HG03196 (cell line): ENCODE measurements at regions not wholly inside any gene's neighbourhood (a gene's known extent, or its start where the extent isn't known, plus 50 kb on each side); places are given as distances from the start of the nearest gene placed in this dataset.

ENCODE experiments used
- ATAC-seq: cut with Tn5 transposase; IDR thresholded peaks from one replicate; pipeline ENCODE4 v1.9.1; 2021; ENCODE audit not compliant: unreplicated experiment

DNA sequence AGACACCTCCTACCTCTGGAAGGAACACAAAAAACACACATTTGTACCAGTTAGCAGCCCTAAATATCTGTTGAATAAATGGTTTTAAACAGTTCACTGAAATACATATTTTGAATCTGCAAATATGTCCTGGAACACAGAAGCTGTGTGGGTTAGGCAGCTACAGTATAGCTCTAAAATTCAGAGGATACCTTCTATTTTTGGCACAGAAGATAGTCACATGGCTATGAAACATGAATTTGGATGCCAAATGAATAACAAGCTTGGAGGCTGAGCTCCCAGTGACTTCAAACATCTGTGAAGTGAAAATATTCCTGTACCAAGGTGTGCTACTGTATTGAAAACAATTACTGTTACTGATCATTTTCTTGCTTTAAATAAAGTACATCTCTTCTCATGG lies 391.5 kb upstream of the ADGRL2 start:
- no peak for ATAC-seq

DNA sequence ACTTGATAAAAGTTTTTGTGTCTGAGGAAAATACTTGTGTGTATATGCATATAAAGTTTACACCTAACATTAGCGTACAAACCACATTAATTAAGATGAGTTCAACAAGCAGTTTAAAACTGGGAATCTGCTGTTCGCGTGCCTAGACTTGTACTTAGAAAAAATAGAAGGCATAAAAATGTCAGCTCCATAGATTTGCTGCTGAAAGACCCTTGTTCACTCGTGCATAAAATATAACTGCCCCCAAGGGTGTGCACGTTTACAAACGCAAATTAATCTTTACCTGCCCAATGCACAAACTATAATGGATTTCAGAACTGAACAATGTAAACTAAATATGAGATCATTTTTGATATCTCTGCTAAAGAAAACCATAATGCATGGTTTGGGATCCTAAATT lies 392.3 kb upstream of the ADGRL2 start:
- ATAC-seq = no peak

DNA sequence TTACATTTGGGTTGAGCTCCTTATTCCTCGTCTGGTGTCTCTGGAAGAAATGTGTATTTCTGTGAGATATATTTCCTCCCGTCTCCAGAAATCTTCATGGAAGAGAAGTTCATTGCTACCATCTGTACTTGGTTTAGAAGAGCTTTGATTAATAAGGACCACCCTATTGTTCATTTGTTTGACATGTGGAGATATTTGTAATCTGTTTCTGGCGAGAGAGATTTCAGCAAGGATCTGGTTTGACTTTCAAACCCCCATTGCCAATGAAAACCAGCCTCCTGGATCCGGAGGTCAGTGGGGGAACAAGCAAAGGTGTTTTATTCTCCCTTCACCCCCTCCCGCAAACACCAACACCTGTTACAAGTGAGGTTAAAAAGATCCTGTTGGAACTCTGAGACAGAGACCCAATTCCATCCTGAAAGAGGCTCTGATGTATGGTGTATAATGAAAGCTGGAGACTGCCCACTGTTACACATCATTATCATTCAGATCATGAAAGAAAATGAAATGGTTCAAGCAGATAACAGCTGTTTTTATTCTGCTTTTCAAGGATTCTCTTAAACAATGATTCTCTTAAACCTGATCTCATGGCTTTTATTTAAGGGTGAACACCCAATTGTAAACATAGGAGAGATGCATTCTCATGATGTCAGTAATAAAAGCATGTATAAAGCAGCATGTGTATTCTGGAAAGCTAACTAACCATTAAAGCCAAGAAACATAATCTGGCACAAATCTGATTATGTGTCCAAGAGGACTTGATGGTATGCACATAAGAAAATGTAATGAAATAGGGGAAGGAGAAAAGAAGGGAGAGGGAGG lies 393.5 kb upstream of the ADGRL2 start:
- ATAC-seq = no peak

- ATAC-seq = no peak
These were observed 394.3 kb upstream of the ADGRL2 start for GRCh38 chr1:81406292-81406999.

DNA sequence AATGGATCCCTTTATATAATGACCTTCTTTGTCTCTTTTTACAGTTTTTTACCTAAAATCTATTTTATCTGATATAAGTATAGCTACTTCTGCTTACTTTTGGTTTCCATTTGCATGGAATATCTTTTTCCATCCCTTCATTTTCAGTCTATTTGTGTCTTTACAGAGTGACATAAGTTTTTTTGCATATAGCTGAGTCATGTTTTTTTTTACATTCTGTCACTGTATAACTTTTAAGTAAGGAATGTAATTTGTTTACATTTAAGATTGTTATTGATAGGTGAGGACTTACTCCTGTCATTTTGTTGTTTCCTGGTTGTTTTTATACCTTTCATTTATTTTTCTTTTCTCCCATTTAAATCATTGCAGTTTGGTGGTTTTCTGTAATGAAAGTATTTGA lies 402.7 kb upstream of the ADGRL2 start:
- ATAC-seq = no peak

DNA sequence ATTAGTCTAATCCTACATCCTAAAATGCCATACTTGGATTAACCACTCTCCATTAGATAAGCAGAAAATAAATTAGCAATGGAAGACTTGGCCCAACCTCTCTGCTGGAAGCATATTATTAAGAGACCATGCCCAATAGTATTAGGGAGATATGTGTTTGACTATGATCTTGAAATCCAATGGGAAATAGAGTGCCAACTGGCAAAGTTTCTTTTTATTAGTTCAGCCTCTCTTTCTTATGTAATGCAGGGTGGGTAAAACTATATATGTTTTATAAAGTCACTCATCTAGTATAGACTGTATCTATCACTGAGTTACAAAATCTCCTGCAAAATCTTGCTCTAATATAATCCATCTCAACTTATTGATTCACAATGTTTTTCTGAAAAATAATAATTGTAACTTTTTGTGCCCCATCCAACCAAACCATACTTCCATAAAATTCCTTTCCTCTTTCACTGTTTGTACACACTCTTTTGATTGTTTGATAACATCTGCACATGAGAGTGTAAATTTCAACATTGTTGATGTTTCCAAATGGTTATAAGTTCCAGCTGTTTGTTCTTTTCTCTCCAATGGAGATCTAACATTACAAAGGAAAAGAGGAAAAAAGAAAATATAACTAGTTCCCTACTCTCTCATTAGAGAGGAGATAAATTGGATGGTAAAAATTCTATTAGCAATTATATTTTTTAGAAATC lies 408.1 kb upstream of the ADGRL2 start:
- ATAC-seq = no peak

DNA sequence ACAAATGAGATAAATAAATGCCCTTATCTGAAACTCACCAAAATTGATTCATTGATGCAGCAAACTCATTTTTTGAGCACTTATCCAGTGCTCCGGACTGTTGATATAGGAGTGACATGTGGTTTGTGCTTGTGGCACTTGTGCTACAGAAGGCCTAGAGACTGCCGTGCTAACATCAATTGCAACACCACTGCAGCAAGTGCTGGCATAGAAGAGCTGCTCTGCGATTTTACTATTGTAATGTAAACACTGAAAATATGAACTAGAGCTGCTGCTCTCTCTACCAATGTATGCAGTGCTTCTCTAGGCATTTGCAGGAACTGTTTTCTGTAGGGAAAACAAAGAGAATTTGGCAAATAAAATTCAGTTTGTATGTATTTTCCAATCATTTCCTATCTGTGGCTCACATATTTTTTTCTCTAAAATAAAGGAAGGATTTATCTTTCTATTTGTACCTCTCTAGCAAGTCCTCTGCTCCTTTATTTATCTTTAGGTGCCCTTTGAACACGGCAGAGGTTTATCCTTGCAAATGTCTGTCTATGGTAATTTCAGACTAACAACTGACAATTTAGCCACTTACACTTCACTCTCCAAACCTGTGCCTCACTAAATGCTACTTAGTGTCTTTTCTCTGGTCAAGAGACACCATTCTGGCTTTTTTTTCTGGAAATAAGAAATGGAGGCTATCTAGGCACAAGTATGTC lies 409.5 kb upstream of the ADGRL2 start:
- ATAC-seq = no peak

DNA sequence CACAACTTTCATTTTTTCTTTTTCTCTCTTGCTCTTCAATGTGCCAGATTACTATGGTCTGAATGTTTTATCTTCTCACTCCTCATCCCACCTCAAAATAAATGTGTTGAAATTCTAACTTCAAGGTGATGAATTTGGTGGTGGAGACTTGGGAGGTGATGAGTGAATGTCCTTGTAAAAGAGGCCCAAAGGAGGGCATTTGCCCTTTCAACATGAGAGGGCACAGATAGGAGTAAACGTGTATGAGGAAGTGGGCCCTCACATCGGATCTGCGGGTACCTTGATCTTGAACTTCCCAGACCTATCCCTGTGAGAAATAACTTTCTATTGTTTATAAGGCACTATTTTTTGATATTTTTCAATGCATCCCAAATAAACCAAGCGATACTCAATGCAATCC lies 412.3 kb upstream of the ADGRL2 start:
- ATAC-seq = no peak

DNA sequence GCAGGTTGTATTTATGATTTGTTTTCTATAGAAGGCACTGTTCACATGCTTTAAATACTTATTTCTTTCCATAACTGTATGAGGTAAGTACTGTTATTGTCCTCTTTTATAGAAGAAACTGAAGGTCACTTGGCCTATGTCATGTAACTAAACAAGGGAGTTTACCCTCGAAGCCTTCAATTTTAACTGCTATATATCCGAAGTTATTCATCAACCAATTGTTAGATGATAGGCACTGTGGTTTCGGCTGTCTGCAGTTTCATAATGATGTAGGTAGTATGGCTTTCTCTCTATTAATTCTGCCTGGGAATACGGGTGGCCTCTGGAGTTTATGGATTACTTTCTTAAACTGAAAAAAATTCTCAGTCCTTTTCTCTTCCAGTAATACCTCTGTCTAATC lies 413.3 kb upstream of the ADGRL2 start:
- no peak for ATAC-seq

- no peak for ATAC-seq
These were observed 418.2 kb upstream of the ADGRL2 start for GRCh38 chr1:81382561-81382960.

GRCh38 chr1:81381881-81382280 lies 418.9 kb upstream of the ADGRL2 start:
- ATAC-seq = no peak

- ATAC-seq = no peak
These were observed 420.3 kb upstream of the ADGRL2 start for GRCh38 chr1:81380436-81380835.

- ATAC-seq = no peak
These were observed 421.3 kb upstream of the ADGRL2 start for GRCh38 chr1:81379430-81379829.

GRCh38 chr1:81377406-81377805 lies 423.3 kb upstream of the ADGRL2 start:
- ATAC-seq = no peak

GRCh38 chr1:81375884-81376548 lies 424.7 kb upstream of the ADGRL2 start:
- no peak for ATAC-seq

GRCh38 chr1:81374481-81374880 lies 426.3 kb upstream of the ADGRL2 start:
- ATAC-seq = no peak

DNA sequence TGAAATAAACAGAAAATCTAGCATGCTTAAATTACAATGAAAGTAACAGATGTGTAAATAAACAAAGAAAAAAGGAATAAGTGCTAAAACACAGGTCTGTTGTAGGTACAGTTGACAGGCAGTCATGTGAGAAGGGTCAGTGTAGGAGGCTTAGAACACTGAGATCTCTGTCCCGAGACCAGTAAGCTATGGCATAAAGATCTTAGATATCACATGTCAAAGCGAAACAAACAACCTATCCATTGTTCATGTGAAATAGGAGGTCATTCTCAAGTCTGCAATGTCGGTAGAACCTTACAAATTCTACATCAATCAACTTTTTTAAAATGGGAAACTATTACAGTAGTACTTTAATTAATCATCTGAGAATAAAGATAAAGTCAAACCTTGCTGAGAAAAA lies 428.9 kb upstream of the ADGRL2 start:
- no peak for ATAC-seq

- no peak for ATAC-seq
These were observed 430.9 kb upstream of the ADGRL2 start for GRCh38 chr1:81369833-81370232.

DNA sequence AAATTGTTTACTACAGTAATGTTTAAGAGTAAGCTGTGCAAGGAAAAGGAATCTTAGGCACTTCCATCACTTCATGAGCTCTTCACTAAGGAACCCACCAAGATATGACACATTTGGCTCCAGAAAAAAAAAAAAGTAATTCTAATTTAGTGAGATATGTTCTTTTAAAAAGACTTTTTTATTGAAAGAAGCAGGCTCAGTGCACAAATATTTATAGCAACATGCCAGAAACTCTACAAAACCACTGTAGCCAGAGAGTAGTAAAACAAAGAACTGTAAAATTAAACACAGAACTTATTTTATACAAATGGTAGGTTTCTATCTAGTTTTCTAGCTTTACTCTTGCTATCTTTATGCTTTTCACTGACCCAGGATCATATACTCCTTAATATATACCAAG lies 434.6 kb upstream of the ADGRL2 start:
- ATAC-seq = no peak

- ATAC-seq = no peak
These were observed 436.6 kb upstream of the ADGRL2 start for GRCh38 chr1:81364088-81364487.

DNA sequence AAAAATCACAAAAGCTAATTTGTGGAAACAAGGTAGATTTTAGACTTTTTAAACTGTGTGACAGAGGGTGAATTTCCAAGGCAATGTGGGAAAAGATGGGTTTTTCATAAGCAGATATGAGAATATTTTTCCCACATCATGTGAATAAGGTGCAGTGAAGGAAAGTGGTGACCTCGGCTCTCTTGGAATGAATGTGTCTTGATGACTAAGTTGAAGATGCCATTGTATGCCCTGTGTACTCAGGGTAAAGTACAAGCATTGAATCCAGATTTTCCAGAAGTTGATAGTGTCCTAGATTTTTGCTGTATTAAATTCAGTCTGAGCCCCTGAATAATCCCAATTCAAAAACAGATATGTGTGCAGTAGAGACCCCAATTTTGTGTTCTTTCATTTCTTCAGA lies 442.6 kb upstream of the ADGRL2 start:
- no peak for ATAC-seq
